Adrenal gland (tissue), 5 donors: ENCODE measurements at regions not wholly inside any gene's neighbourhood (a gene's known extent, or its start where the extent isn't known, plus 50 kb on each side); places are given as distances from the start of the nearest gene placed in this dataset.

Source experiments
- POLR2A ChIP-seq, 2 donors: fragments of 450-650 bp; IDR thresholded peaks; one replicate each; pipeline ENCODE4 v1.6.1; 2017; ENCODE audit warnings: antibody characterized with exemption in 2 of 2, mild to moderate bottlenecking in 2 of 2, moderate library complexity in 1 of 2
- TF ChIP-seq, protein P1 (sequence below), 6 experiments: fragments of 450-650 bp in 4 of 6; fragments of 200-600 bp in 2 of 6; sonication (generic) in 1 of 6; IDR thresholded peaks; 1 replicate in 5 of 6; 2 replicates in 1 of 6; pipeline versions ENCODE4 v1.5.1 to v1.8.0; 2016 to 2021; ENCODE audit warnings: antibody characterized with exemption in 6 of 6, mild to moderate bottlenecking in 2 of 6, moderate library complexity in 1 of 6
- donor health status: DM: no; HTN: no; CAD: no.

DNA sequence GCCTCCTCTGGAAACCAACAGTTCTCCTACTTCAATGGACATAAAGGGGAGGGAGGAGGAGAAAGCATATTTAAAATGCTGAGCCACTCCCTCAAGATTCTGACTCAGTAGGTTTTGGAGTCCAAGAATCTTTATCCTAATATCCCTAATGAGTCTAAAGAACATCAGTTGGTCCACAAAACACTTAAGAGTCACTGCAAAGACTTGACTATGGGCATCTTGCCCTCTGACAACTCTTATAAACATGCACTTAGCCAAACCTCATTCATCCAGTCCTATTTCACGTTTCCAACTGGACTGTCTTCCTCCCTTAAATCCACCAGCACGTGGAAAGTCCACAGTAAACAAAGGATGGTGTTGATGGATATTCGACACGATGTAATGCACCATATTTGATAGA is 172.5 kb downstream of the FAM114A2 start:
- TF ChIP-seq, protein P1, sequence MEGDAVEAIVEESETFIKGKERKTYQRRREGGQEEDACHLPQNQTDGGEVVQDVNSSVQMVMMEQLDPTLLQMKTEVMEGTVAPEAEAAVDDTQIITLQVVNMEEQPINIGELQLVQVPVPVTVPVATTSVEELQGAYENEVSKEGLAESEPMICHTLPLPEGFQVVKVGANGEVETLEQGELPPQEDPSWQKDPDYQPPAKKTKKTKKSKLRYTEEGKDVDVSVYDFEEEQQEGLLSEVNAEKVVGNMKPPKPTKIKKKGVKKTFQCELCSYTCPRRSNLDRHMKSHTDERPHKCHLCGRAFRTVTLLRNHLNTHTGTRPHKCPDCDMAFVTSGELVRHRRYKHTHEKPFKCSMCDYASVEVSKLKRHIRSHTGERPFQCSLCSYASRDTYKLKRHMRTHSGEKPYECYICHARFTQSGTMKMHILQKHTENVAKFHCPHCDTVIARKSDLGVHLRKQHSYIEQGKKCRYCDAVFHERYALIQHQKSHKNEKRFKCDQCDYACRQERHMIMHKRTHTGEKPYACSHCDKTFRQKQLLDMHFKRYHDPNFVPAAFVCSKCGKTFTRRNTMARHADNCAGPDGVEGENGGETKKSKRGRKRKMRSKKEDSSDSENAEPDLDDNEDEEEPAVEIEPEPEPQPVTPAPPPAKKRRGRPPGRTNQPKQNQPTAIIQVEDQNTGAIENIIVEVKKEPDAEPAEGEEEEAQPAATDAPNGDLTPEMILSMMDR (IDR thresholded peaks at IDR 0.05) = no peak
- no peak for TF ChIP-seq POLR2A (IDR thresholded peaks at IDR 0.05)
